CD14-positive monocyte (primary cell): ENCODE measurements at regions not wholly inside any gene's neighbourhood (a gene's known extent, or its start where the extent isn't known, plus 50 kb on each side); places are given as distances from the start of the nearest gene placed in this dataset.

ENCODE experiments used
- DNase-seq, 3 donors: peaks; one replicate each; pipeline ENCODE4 v3.0.0-alpha.2; 2011 to 2022
- H2AFZ ChIP-seq: 2 replicates; pipeline ENCODE4 v1.6.0; 2012; ENCODE audit warnings: mild to moderate bottlenecking, low read depth, low read length, inconsistent platforms; ENCODE audit not compliant: insufficient read depth, poor library complexity, severe bottlenecking
- H3K27ac ChIP-seq, 2 donors: 1 replicate in 1 of 2; 2 replicates in 1 of 2; pipeline ENCODE4 v1.5.1; 2012 to 2013; ENCODE audit warnings: low read length in 2 of 2, control low read depth in 1 of 2, inconsistent platforms in 1 of 2, low read depth in 1 of 2, mild to moderate bottlenecking in 1 of 2
- H3K27me3 ChIP-seq, 2 donors: one replicate each; pipeline versions ENCODE4 v1.6.0 to v1.6.1; 2011 to 2013; ENCODE audit warnings: low read length in 2 of 2; ENCODE audit not compliant: control insufficient read depth in 2 of 2, insufficient read depth in 2 of 2
- H3K36me3 ChIP-seq, 2 donors: replicated peaks in 1 of 2; 1 replicate in 1 of 2; 2 replicates in 1 of 2; pipeline versions ENCODE4 v1.5.1 to v1.6.1; 2012 to 2013; ENCODE audit warnings: low read length in 2 of 2, control low read depth in 1 of 2, inconsistent platforms in 1 of 2, mild to moderate bottlenecking in 1 of 2; ENCODE audit not compliant: insufficient read depth in 2 of 2, control insufficient read depth in 1 of 2
- H3K4me1 ChIP-seq, 2 donors: 1 replicate in 1 of 2; 2 replicates in 1 of 2; pipeline versions ENCODE4 v1.5.1 to v1.6.1; 2012 to 2013; ENCODE audit warnings: low read length in 2 of 2, control low read depth in 1 of 2, inconsistent platforms in 1 of 2, mild to moderate bottlenecking in 1 of 2, moderate library complexity in 1 of 2; ENCODE audit not compliant: insufficient read depth in 2 of 2, control insufficient read depth in 1 of 2
- H3K4me2 ChIP-seq: replicated peaks from 2 replicates; pipeline ENCODE3; 2012; ENCODE audit warnings: low read length, moderate library complexity, mild to moderate bottlenecking; ENCODE audit not compliant: poor library complexity, severe bottlenecking; ENCODE audit errors: extremely low read depth
- H3K4me3 ChIP-seq, 3 experiments: fragments of 200-600 bp in 1 of 3; sonication (generic) in 1 of 3; replicated peaks in 1 of 3; 1 replicate in 2 of 3; 2 replicates in 1 of 3; pipeline ENCODE4 v1.5.1; 2011 to 2013; ENCODE audit warnings: low read length in 3 of 3, mild to moderate bottlenecking in 3 of 3, control low read depth in 2 of 3, low read depth in 2 of 3, inconsistent platforms in 1 of 3, moderate library complexity in 1 of 3
- H3K79me2 ChIP-seq: 2 replicates; pipeline ENCODE4 v1.6.0; 2012; ENCODE audit warnings: mild to moderate bottlenecking, control low read depth, inconsistent platforms, low read length, moderate library complexity; ENCODE audit not compliant: insufficient read depth
- H3K9ac ChIP-seq: 2 replicates; pipeline ENCODE4 v1.6.0; 2017; ENCODE audit warnings: low read length, mild to moderate bottlenecking; ENCODE audit not compliant: insufficient read depth, poor library complexity, severe bottlenecking
- H3K9me3 ChIP-seq, 2 donors: replicated peaks in 1 of 2; 1 replicate in 1 of 2; 2 replicates in 1 of 2; pipeline versions ENCODE4 v1.5.1 to v1.6.1; 2012 to 2013; ENCODE audit warnings: low read length in 2 of 2, control low read depth in 1 of 2; ENCODE audit not compliant: control insufficient read depth in 1 of 2, insufficient read depth in 1 of 2
- H4K20me1 ChIP-seq: 2 replicates; pipeline ENCODE4 v1.6.0; 2012; ENCODE audit warnings: mild to moderate bottlenecking, low read length, control low read depth, moderate library complexity; ENCODE audit not compliant: insufficient read depth
- H3K27ac Mint-ChIP-seq, 7 donors: one replicate each; pipeline ENCODE4 v1.8.0; 2020; ENCODE audit warnings: mild to moderate bottlenecking in 7 of 7, mixed read lengths in 7 of 7, moderate library complexity in 6 of 7, inconsistent platforms in 2 of 7
- H3K27me3 Mint-ChIP-seq, 3 donors: one replicate each; pipeline ENCODE4 v1.8.0; 2021 to 2022; ENCODE audit warnings: low read depth in 3 of 3, mild to moderate bottlenecking in 3 of 3, mixed read lengths in 3 of 3, moderate library complexity in 3 of 3, inconsistent platforms in 1 of 3
- H3K36me3 Mint-ChIP-seq, 2 donors: one replicate each; pipeline ENCODE4 v1.8.0; 2020; ENCODE audit warnings: mixed read lengths in 2 of 2, inconsistent platforms in 1 of 2, mild to moderate bottlenecking in 1 of 2
- H3K4me1 Mint-ChIP-seq: one replicate; pipeline ENCODE4 v1.8.0; 2020; ENCODE audit warnings: mild to moderate bottlenecking, mixed read lengths
- H3K4me3 Mint-ChIP-seq, 2 donors: one replicate each; pipeline ENCODE4 v1.8.0; 2020; ENCODE audit warnings: mild to moderate bottlenecking in 2 of 2, mixed read lengths in 2 of 2, moderate library complexity in 1 of 2
- H3K9me3 Mint-ChIP-seq, 7 donors: one replicate each; pipeline ENCODE4 v1.8.0; 2020 to 2022; ENCODE audit warnings: mixed read lengths in 7 of 7, mild to moderate bottlenecking in 6 of 7, moderate library complexity in 6 of 7, inconsistent platforms in 2 of 7
- WGBS: methylation state at CpG from one replicate; pipeline ENCODE4 v1.1.5; 2013; ENCODE audit warnings: missing lambda C conversion rate; ENCODE audit not compliant: insufficient coverage; 5-methylcytosine and 5-hydroxymethylcytosine counted together
- intact Hi-C, 2 donors: fragments of 100-400 bp; cut with micrococcal nuclease; formaldehyde crosslinking; loops; one replicate each; pipeline versions ENCODE4 v1.15.0 to v1.15.1; 2023
- TF ChIP-seq, protein P1 (sequence below): fragments of 200-600 bp; IDR thresholded peaks from one replicate; pipeline ENCODE4 v1.8.0; 2022; ENCODE audit warnings: antibody characterized with exemption, mild to moderate bottlenecking

DNA sequence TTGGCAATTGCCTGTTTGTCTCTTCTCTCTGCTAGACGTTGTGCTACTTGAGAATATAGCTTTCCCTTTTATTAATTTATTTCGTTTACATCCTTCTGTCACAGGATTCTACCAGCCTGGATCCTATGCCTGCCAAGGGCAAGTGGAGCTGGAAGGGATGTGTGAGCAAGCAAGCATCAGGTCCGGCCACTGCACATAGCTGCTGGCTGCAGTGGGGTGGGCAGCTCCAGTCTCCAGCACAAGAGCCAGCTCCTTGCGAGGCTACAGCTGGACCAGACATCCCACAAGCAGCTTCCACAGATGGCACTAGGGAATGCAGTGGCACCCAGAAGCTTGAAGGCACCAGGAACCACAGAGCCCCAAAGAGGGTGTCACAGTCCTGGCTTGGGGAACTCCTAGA lies 225.0 kb downstream of the KCNC2 start:
- peaks cover 0 to 4% of the 10 kb centered on the region in 2 donors for H3K9me3 ChIP-seq
- no peak overlapping the region for H3K4me2 ChIP-seq
- Mint-ChIP-seq H3K27ac (no peak overlapping the region), H3K9me3 (peaks cover 0 to 4% (median 0%) of the 10 kb centered on the region in 7 donors), H3K4me3 (no peak overlapping the region), H3K4me1 (no peaks in the 10 kb centered on the region), H3K36me3 (no peaks in the 10 kb centered on the region), H3K27me3 (no peaks in the 10 kb centered on the region)
- H2AFZ ChIP-seq, result no peak overlapping the region
- intact Hi-C loops, result no loop called here
- H4K20me1 ChIP-seq, result no peaks in the 10 kb centered on the region
- 86% methylated on average over 1 of the region's 4 CpGs for WGBS
- no peaks in the 10 kb centered on the region for H3K4me1 ChIP-seq
- H3K27ac ChIP-seq, result no peak overlapping the region
- TF ChIP-seq, protein P1, sequence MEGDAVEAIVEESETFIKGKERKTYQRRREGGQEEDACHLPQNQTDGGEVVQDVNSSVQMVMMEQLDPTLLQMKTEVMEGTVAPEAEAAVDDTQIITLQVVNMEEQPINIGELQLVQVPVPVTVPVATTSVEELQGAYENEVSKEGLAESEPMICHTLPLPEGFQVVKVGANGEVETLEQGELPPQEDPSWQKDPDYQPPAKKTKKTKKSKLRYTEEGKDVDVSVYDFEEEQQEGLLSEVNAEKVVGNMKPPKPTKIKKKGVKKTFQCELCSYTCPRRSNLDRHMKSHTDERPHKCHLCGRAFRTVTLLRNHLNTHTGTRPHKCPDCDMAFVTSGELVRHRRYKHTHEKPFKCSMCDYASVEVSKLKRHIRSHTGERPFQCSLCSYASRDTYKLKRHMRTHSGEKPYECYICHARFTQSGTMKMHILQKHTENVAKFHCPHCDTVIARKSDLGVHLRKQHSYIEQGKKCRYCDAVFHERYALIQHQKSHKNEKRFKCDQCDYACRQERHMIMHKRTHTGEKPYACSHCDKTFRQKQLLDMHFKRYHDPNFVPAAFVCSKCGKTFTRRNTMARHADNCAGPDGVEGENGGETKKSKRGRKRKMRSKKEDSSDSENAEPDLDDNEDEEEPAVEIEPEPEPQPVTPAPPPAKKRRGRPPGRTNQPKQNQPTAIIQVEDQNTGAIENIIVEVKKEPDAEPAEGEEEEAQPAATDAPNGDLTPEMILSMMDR, result no peak
- H3K4me3 ChIP-seq, result no peak overlapping the region
- H3K27me3 ChIP-seq, result no peaks in the 10 kb centered on the region
- H3K79me2 ChIP-seq, result no peaks in the 10 kb centered on the region
- H3K9ac ChIP-seq, result no peak overlapping the region
- DNase-seq, result no peak
- H3K36me3 ChIP-seq, result no peaks in the 10 kb centered on the region

DNA sequence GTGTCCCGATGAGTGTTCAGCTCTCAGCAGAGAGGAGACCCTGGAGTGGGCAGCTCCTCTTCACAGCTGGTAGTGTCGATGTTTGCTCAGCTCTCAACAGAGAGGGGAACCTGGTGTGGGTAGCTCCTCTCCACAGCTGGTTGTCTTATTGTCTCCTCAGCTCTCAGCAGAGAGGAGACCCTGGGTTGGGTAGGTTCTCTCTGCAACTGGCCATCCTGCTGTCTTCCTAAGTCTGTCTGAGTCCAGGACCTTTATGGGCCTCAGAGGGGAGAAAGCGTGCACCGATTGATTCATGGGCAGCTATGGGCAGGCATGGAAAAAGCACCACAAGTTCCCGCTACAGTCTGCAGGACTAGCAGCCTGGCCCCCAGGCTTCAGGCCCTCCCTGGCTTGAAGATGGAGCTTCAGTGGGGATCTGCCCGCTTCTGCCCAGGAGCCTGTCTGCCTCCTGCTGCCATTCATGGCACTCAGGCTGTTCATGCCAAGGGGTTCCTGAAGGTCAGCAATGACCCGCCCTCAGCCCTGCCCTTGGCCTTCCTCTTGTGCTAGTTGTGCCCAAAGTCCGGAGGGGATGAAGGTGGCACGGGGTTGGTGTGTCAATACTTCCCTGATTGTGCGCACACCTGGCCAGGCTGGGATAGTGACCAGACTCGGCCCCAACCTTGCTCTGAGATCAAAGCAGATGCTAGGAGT lies 224.2 kb downstream of the KCNC2 start:
- H3K4me1 Mint-ChIP-seq, result no peaks in the 10 kb centered on the region
- Histone ChIP-seq H3K9ac (no peak overlapping the region), H3K36me3 (no peaks in the 10 kb centered on the region), H3K79me2 (no peaks in the 10 kb centered on the region), H4K20me1 (no peaks in the 10 kb centered on the region), H3K4me1 (no peaks in the 10 kb centered on the region), H3K27me3 (no peaks in the 10 kb centered on the region), H2AFZ (no peak overlapping the region), H3K4me3 (no peak overlapping the region), H3K27ac (no peak overlapping the region), H3K4me2 (no peak overlapping the region), H3K9me3 (peaks cover 0 to 4% of the 10 kb centered on the region in 2 donors)
- peaks cover 0 to 4% (median 0%) of the 10 kb centered on the region in 7 donors for H3K9me3 Mint-ChIP-seq
- H3K4me3 Mint-ChIP-seq, result no peak overlapping the region
- no peak for DNase-seq
- no peak overlapping the region for H3K27ac Mint-ChIP-seq
- 94% methylated on average over 10 of the region's 11 CpGs for WGBS
- no peaks in the 10 kb centered on the region for H3K27me3 Mint-ChIP-seq
- intact Hi-C loops, result no loop called here
- no peaks in the 10 kb centered on the region for H3K36me3 Mint-ChIP-seq
- TF ChIP-seq, protein P1, result no peak
